Ishikawa (cell line): ENCODE measurements at regions not wholly inside any gene's neighbourhood (a gene's known extent, or its start where the extent isn't known, plus 50 kb on each side); places are given as distances from the start of the nearest gene placed in this dataset.

Experiments
- CEBPB ChIP-seq: IDR thresholded peaks from 2 replicates; pipeline ENCODE4 v1.6.1; 2012
- CREB1 ChIP-seq: IDR thresholded peaks from 2 replicates; pipeline ENCODE4 v1.6.1; 2012; ENCODE audit warnings: low read depth
- EGR1 ChIP-seq: IDR thresholded peaks from 2 replicates; pipeline ENCODE4 v1.6.1; 2012
- EP300 ChIP-seq: IDR thresholded peaks from 2 replicates; pipeline ENCODE4 v1.6.1; 2012; ENCODE audit warnings: borderline replicate concordance
- FOXM1 ChIP-seq: IDR thresholded peaks from 2 replicates; pipeline ENCODE4 v1.6.1; 2012; ENCODE audit warnings: low read depth, borderline replicate concordance
- NFIC ChIP-seq: IDR thresholded peaks from 2 replicates; pipeline ENCODE4 v1.6.1; 2012
- RAD21 ChIP-seq: IDR thresholded peaks from 2 replicates; pipeline ENCODE4 v1.6.1; 2012; ENCODE audit warnings: low read depth
- TAF1 ChIP-seq: IDR thresholded peaks from 2 replicates; pipeline ENCODE4 v1.6.1; 2012; ENCODE audit warnings: low read depth, mild to moderate bottlenecking
- TCF12 ChIP-seq: IDR thresholded peaks from 2 replicates; pipeline ENCODE4 v1.6.1; 2012; ENCODE audit warnings: low read depth
- TEAD4 ChIP-seq: IDR thresholded peaks from 2 replicates; pipeline ENCODE4 v1.6.1; 2012
- YY1 ChIP-seq: IDR thresholded peaks from 2 replicates; pipeline ENCODE4 v1.6.1; 2012; ENCODE audit warnings: low read depth
- ZBTB7A ChIP-seq: IDR thresholded peaks from 2 replicates; pipeline ENCODE4 v1.6.1; 2012; ENCODE audit warnings: low read depth
- TF ChIP-seq, protein P1 (sequence below): IDR thresholded peaks from 2 replicates; pipeline ENCODE4 v1.6.1; 2012; ENCODE audit warnings: low read depth, mild to moderate bottlenecking
- TF ChIP-seq, protein P2 (sequence below): IDR thresholded peaks from 2 replicates; pipeline ENCODE4 v1.6.1; 2012
- TF ChIP-seq, protein P3 (sequence below): IDR thresholded peaks from 2 replicates; pipeline ENCODE4 v1.6.1; 2012

DNA sequence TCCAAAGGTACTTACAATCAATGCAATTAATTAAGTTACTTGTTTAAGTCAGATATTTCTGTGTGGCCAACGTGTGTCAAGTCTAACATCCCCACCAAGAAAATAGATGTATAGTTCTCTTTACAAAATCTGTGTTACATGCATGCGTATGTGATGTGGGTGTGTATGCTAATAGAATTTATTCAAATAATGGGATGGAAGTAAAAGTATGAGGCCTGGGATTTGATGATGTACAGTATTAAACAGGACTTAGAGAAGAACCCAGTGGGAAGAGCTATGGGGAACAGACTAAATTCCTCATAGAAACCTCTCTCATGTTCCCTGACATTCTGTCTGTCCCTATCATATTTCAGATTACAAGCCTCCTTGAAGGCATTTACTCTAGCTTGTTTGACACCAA, 72.5 kb downstream of the IFI44 start:
- TF ChIP-seq TCF12 (no peak), NFIC (no peak), RAD21 (no peak), CREB1 (no peak), EGR1 (no peak)
- TF ChIP-seq, protein P1, sequence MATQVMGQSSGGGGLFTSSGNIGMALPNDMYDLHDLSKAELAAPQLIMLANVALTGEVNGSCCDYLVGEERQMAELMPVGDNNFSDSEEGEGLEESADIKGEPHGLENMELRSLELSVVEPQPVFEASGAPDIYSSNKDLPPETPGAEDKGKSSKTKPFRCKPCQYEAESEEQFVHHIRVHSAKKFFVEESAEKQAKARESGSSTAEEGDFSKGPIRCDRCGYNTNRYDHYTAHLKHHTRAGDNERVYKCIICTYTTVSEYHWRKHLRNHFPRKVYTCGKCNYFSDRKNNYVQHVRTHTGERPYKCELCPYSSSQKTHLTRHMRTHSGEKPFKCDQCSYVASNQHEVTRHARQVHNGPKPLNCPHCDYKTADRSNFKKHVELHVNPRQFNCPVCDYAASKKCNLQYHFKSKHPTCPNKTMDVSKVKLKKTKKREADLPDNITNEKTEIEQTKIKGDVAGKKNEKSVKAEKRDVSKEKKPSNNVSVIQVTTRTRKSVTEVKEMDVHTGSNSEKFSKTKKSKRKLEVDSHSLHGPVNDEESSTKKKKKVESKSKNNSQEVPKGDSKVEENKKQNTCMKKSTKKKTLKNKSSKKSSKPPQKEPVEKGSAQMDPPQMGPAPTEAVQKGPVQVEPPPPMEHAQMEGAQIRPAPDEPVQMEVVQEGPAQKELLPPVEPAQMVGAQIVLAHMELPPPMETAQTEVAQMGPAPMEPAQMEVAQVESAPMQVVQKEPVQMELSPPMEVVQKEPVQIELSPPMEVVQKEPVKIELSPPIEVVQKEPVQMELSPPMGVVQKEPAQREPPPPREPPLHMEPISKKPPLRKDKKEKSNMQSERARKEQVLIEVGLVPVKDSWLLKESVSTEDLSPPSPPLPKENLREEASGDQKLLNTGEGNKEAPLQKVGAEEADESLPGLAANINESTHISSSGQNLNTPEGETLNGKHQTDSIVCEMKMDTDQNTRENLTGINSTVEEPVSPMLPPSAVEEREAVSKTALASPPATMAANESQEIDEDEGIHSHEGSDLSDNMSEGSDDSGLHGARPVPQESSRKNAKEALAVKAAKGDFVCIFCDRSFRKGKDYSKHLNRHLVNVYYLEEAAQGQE, result no peak
- TF ChIP-seq, protein P2, sequence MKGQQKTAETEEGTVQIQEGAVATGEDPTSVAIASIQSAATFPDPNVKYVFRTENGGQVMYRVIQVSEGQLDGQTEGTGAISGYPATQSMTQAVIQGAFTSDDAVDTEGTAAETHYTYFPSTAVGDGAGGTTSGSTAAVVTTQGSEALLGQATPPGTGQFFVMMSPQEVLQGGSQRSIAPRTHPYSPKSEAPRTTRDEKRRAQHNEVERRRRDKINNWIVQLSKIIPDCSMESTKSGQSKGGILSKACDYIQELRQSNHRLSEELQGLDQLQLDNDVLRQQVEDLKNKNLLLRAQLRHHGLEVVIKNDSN, result no peak
- TF ChIP-seq, protein P3, sequence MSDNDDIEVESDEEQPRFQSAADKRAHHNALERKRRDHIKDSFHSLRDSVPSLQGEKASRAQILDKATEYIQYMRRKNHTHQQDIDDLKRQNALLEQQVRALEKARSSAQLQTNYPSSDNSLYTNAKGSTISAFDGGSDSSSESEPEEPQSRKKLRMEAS, result no peak

DNA sequence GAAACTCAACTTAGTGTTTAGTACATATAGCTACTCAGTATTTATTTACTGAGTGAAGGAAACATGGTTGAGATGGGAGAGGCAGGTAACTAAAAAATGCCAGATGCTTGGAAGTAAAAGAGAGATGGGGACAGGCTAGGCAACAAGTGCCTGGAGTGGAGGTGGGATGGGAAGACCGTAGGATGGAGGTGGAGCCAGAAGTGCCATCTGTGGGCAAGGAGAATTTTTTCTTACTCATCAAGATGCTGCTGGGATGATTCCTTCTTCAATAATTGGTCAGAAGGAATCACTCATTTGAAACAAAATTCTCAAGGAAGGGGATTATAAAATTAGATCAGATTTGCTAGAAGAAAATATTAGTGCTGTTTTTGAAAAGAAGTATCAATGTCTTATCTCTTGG, 72.9 kb downstream of the IFI44 start:
- no peak for TF ChIP-seq FOXM1
- TF ChIP-seq, protein P1, result no peak
- TF ChIP-seq EGR1, result no peak
- TF ChIP-seq RAD21, result no peak
- TF ChIP-seq TCF12, result no peak

DNA sequence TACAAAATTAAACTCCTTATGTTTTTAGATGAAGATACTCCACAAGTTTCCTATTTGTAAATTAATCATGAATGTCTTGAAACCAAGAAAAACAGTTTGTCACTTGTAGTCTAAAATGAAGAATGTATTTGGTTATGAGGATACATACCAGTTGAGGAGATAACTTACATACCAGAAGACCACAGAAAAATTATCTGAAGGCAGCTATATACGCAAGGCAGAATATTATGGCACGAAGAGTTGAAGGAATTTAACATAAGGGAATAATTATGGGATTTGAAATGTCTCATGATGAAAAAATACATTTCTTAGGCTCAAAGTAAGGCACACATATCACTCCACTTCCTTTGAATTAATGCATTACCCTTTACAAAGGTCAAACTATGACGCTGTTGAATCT, 73.3 kb downstream of the IFI44 start:
- no peak for TF ChIP-seq YY1
- no peak for TF ChIP-seq CEBPB
- TF ChIP-seq ZBTB7A, result no peak
- TF ChIP-seq FOXM1, result no peak
- no peak for TF ChIP-seq CREB1

DNA sequence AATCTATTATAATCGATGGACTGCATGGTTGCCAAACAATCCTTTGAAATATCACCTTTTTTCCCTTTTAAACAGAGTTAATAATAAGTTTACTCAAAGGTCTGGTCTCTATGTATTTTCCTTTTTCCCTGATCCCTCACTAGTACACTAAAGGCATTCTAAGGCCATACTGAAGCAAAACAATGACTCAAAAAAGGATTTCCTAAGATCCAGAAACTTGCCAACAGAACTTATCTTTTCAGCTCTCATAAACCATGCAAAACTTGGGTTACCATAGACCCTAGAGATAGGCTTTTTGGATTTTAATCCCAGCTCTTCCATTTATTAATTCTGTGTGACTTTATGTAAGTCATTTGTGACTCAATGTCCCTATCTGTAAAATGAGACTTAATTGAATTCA, 77.1 kb downstream of the IFI44 start:
- TF ChIP-seq RAD21 (no peak), CREB1 (no peak), ZBTB7A (no peak), TAF1 (no peak), TCF12 (no peak)
- TF ChIP-seq, protein P3, result no peak

DNA sequence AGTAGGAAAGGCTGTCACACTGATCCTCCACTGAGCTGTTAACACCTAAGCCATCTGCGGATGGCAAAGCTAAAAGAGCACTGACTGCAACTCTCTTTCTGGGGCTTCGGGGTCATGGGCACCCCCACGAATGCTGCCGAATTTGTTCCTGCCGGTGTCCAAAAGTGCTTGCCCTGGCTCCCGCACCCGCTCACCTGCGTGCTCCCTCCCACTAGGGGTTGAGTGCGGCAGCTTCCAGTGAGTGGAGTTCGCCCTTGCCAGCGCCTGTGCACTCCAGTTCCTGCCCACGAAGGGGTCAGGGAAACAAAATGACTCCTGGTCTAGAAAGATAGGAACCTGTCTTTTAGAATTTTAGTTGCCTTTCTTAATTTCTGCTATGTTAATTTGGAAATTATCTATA, 78.7 kb downstream of the IFI44 start:
- no peak for TF ChIP-seq CREB1
- no peak for TF ChIP-seq EP300
- no peak for TF ChIP-seq TCF12
- TF ChIP-seq, protein P2, result no peak
- TF ChIP-seq, protein P1, result no peak

DNA sequence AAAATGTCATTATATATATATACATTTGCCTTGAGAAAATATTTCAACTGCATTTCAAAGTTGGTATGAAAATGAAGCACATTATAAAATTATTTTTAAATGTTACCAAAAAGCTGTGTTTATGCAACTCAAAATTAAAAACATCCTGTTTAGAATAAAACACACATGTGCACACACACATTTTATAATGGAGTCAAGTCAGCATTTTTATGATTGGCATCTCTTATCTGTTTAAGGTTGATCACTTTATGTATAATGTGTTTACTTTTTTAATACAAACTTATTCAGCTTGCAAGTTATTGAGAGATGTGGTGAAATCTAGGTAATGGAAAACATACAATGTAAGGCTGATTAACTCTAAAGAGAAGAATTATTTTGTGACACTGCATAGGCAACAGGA, 80.4 kb downstream of the IFI44 start:
- no peak for TF ChIP-seq TCF12
- TF ChIP-seq CEBPB, result no peak
- TF ChIP-seq TAF1, result no peak
- no peak for TF ChIP-seq CREB1
- TF ChIP-seq, protein P2, result no peak
- TF ChIP-seq YY1, result no peak
- no peak for TF ChIP-seq TEAD4
- TF ChIP-seq FOXM1, result no peak
- TF ChIP-seq, protein P3, result no peak
- no peak for TF ChIP-seq EGR1
- TF ChIP-seq EP300, result no peak
- no peak for TF ChIP-seq ZBTB7A
- no peak for TF ChIP-seq NFIC
- TF ChIP-seq, protein P1, result no peak
- TF ChIP-seq RAD21, result no peak
